ENCODE measurements at regions not wholly inside any gene's neighbourhood (a gene's known extent, or its start where the extent isn't known, plus 50 kb on each side); places are given as distances from the start of the nearest gene placed in this dataset.

DNA sequence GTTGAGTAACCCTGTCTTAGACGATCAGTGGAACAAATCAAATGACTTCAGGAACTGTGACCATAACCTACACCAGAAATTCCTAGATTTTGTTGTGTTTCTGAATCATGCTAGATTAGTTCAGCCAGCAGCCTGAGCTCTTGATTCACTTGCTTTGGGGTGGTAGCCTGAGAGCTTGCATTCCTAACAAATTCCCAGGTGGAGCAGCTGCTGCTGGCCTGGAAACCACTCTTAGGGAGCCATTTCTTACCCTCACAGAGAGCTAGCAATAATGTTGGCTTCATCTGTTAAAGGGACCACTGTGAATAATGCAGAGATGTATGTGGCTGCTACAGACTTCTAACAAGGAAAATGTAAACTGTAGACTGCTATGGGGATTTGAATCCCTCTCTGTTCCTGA lies 388.1 kb upstream of the PRR20A start:
- TF ChIP-seq, protein P1, sequence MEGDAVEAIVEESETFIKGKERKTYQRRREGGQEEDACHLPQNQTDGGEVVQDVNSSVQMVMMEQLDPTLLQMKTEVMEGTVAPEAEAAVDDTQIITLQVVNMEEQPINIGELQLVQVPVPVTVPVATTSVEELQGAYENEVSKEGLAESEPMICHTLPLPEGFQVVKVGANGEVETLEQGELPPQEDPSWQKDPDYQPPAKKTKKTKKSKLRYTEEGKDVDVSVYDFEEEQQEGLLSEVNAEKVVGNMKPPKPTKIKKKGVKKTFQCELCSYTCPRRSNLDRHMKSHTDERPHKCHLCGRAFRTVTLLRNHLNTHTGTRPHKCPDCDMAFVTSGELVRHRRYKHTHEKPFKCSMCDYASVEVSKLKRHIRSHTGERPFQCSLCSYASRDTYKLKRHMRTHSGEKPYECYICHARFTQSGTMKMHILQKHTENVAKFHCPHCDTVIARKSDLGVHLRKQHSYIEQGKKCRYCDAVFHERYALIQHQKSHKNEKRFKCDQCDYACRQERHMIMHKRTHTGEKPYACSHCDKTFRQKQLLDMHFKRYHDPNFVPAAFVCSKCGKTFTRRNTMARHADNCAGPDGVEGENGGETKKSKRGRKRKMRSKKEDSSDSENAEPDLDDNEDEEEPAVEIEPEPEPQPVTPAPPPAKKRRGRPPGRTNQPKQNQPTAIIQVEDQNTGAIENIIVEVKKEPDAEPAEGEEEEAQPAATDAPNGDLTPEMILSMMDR (tag by site-specific recombination; IDR thresholded peaks at IDR 0.05) = no peak
- TF ChIP-seq OSR2 (tag by site-specific recombination; IDR thresholded peaks at IDR 0.05) (no peak), TCF7L2 (IDR thresholded peaks at IDR 0.05; ENCODE audit: borderline replicate concordance, low read depth, low read length) (no peak), SP2 (tag by site-specific recombination; IDR thresholded peaks at IDR 0.05) (no peak), ZNF221 (tag by site-specific recombination; IDR thresholded peaks at IDR 0.05; ENCODE audit: borderline replicate concordance) (no peak)
- TF ChIP-seq, protein P2, sequence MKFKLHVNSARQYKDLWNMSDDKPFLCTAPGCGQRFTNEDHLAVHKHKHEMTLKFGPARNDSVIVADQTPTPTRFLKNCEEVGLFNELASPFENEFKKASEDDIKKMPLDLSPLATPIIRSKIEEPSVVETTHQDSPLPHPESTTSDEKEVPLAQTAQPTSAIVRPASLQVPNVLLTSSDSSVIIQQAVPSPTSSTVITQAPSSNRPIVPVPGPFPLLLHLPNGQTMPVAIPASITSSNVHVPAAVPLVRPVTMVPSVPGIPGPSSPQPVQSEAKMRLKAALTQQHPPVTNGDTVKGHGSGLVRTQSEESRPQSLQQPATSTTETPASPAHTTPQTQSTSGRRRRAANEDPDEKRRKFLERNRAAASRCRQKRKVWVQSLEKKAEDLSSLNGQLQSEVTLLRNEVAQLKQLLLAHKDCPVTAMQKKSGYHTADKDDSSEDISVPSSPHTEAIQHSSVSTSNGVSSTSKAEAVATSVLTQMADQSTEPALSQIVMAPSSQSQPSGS (tag by site-specific recombination; IDR thresholded peaks at IDR 0.05; ENCODE audit: low read depth) = no peak
